H4 (cell line): ENCODE measurements at regions not wholly inside any gene's neighbourhood (a gene's known extent, or its start where the extent isn't known, plus 50 kb on each side); places are given as distances from the start of the nearest gene placed in this dataset.
A peak's percentile ranks its signal among the peaks of the same experiment; 100 is the strongest.
"Not testable (repeated sequence)": the region's sequence is repeated elsewhere in the genome, so short reads cannot be mapped to it uniquely, and the experiment has no call there.

ENCODE experiments used
- DNase-seq: peaks from one replicate; pipeline ENCODE4 v3.0.0-alpha.2; 2015; ENCODE audit warnings: low spot score

DNA sequence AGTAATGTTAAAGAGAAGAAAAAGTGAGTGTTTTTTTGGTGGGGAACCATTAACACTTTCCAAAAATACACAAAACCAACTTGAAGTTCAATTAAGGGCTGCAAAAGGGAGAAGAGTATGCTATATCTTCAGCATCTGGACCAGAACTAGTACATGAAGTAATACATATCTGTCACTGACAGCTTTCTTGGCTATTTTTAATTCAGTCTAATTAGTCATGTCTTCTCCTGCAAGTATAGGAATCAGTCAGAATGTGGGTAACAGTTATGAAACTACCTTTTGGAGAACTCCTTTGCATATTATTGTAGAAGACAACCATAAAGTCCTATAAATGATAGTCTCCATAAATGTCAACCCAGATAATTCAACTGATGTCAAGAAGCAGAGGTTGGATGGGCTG is 901.2 kb downstream of the TTLL7 start:
- DNase-seq = no peak

DNA sequence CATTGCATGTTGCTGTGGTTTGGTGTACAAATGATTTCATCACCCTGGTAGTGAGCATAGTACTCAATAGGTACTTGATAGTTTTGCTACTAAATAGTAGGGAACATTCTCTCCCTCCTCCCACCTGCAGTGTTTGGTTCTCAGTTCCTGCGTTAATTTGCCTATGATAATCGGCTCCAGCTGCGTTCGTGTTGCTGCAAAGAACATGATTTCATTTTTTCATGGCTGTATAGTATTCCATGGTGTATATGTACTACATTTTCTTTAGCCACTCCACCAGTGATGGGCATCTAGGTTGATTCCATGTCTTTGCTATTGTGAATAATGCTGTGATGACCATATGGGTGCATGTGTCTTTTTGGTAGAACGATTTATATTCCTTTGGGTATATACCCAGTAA is 903.4 kb downstream of the TTLL7 start:
- DNase-seq = no peak

GRCh38 chr1:83090195-83090594 is 908.7 kb downstream of the TTLL7 start:
- DNase-seq = no peak

DNA sequence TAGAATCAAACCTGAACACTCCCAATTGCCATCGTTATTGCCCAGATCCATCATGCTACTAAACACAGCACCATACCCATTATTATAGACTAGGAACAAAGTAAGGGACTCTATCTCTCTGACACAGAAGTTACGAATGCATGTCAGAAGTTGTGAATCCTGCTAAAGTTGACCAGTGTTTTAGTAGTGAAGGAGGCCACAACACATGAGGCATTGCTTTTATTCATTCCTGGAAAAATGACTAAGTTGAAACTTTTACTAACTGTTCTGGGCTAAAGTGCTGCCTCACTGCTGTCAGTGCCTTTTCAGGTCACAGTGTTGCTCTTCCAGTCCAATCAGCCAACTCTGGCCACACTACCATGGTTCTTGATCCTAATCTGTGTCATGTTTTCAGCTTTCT is 911.1 kb downstream of the TTLL7 start:
- no peak for DNase-seq

- DNase-seq = no peak
Measured at GRCh38 chr1:83086986-83087512, 911.9 kb downstream of the TTLL7 start.

- peak; percentile 24 for DNase-seq
Measured at GRCh38 chr1:83086346-83086745, 912.6 kb downstream of the TTLL7 start.

GRCh38 chr1:83083589-83084224 is 915.2 kb downstream of the TTLL7 start:
- DNase-seq = no peak

DNA sequence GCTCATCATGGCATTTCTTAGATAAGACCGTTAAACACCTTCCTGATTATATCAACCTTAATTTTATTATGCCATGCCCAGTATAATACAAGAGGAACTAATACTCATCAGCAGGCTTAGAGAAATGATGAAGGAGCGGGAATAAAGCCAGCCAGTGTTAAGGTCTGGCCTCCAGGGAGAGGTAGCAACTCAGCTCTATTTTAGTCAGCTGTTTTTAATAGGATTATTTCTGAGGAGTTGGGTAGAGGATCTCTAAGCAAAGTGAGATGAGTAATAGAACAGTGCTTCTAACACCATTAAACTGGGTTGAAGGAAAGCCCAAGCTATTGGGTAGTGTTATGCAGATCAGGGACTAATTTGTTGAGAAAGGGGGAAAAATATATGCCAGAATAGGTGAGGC is 921.5 kb downstream of the TTLL7 start:
- no peak for DNase-seq

- no peak for DNase-seq
Measured at GRCh38 chr1:83075107-83075506, 923.8 kb downstream of the TTLL7 start.

DNA sequence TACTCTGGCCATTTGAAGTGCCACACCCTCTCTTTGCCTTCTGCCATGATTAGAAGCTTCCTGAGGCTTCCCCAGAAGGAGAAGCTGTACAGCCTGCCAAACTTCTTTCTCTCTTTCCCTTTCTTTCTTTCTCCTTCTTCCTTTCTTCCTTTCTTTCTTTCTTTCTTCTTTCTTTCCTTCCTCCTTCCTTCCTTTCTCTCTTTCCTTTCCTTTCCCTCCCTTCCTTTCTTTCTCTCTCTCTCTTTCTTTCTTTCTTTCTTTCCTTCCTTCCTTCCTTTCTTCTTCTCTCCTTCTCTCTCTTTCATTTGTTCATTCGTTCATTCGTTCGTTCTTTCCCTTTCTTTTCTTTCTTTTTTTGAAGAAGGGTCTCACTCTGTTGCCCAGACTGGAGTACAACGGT is 931.0 kb downstream of the TTLL7 start:
- DNase-seq = no peak

DNA sequence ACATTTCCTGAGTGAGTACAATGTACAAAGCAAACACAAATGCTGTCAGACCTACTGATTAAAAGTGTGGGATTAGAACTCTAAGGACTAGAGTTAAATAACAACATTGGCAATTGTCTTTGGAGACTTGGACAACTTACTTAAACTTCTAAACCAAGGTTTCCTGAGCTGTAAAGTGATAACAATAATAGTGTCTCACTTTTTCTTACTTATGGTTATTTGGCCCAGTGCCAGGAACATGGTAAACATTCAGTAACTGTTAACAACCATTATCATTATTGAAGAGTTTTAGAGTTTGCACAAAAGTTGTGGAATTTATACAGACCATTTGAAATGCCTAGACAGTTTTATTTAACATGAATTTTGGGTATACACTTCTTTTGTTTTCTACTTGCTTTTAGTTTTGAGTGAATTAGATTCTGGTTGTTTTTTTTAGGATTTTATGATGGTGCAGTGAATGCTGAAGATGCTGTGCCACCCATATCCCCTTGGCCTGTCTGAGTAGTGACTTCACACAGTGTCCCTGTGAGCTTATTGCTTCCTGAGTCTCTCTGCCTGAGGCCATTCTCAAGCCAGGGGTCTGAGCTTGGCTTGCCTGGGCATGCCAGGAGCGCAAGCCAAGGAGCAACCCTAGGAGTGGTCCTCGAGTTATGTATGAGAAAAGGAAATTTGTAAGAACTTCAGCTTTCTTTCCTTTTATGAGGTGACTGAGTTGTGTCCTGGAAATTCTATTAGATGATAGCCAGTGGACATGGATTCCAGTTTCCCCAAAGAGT is 932.8 kb downstream of the TTLL7 start:
- DNase-seq = no peak

DNA sequence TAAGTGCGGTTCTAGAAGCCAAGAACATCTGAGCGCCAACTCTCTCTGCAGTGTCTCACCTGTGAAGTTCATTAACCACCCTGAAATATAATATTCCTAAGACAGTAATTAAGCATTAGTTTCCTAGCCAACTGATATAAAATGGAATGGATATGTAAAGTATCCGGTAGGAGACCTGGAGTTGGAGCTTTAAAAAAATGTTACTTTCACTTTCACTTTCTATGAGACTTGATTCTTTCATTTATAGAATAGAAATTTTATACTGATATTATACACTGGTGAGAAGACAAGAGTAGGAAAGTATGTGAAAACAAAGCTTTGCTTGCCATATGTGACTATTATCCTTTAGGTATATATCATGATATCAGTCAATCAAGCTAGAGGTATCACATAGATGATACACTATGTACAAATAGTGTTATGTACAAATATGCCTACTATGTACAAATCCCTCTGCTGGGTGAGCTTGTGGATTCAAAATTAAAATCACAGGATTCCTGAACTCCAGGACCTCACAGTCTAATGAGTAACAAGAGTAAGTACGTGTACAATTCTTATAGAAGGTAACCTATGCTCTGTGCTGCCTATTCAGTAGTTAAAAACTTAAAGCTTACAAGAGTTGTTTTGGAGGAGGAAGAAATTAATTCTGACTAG is 934.2 kb downstream of the TTLL7 start:
- peak; percentile 4 for DNase-seq

DNA sequence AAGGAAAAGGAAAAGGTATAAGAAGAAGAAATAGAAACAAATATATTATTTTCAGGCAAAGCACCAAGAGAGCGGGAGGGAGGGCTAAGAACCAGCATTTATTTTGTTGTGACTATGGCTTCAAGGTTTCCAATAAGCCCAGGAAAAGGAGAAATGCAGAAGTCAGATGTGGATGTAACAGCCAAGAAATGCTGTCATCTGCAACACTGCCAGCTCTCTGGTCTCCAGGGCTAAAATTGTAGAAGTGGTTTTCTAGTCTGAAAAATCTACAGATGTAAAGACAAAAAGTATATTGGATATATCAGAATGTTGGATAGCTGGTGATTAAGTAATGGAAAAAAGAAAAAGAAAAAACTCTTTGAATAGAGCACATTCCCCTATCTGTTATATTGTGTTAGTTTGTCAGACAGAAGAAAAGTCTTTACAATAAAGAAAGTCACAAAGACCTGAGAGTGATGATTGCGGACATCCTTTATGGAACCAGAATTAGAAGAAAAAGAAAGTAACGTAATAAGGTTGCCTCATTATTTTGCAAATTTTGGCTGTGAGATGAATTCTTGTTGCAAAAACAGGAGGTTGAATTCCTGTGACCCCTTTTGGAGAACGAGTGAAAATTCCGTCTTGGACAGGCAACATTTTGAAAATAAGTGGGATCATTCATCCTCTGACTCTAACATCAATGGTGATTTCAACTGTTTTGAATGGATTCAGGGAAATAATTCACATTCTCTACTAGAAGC is 938.1 kb downstream of the TTLL7 start:
- no peak for DNase-seq

DNA sequence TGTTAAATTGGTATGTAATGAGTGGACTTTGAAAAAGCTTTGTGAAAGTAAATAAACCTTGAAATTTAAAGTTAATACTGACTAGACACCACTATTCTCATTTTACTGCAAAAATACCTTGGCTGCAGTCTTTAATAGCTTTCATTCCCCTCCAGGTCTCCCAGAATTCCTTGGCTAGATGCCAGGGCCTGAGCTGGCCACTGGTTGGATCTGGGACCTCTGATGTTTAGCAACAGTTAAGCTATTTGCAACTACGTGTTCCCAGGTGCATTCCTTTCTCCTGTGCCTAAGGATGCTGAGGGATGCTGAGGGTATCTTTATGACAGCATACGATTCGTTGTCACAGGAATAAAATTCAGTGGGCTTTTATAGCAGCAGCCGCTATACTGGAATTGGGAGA is 938.7 kb downstream of the TTLL7 start:
- no peak for DNase-seq

- no peak for DNase-seq
Measured at GRCh38 chr1:83058327-83058726, 940.6 kb downstream of the TTLL7 start.

GRCh38 chr1:83055391-83056170 is 943.4 kb downstream of the TTLL7 start:
- no peak for DNase-seq

DNA sequence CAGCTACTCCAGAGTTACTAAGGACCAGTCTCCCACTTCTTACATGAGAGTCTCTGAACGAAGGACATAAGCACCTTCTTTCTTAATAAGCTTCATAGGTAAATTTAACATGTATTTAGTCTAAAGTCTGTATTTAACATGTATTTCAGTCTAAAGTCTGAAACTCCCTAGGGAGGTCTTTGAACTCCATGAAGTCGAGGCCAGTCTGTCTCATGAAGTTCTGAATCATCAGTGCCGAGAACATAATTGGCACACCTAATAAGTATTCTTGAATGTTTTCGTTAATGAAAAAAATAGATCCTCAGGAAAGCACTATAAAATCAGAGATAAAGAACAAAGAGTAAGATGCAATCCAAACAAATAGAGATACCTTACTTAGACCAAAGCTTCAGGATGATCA is 945.5 kb downstream of the TTLL7 start:
- no peak for DNase-seq

GRCh38 chr1:83052865-83053264 is 946.1 kb downstream of the TTLL7 start:
- DNase-seq = no peak

- DNase-seq = not testable (repeated sequence)
Measured at GRCh38 chr1:83051053-83051452, 947.9 kb downstream of the TTLL7 start.

- DNase-seq = no peak
Measured at GRCh38 chr1:83043244-83043643, 955.7 kb downstream of the TTLL7 start.

- DNase-seq = not testable (repeated sequence)
Measured at GRCh38 chr1:83039091-83039490, 959.8 kb downstream of the TTLL7 start.
